OCI-LY1 (cell line): ENCODE measurements at regions not wholly inside any gene's neighbourhood (a gene's known extent, or its start where the extent isn't known, plus 50 kb on each side); places are given as distances from the start of the nearest gene placed in this dataset.

Experiments used
- H2AFZ ChIP-seq: fragments of 200-600 bp; sonication (generic), shearing (Covaris generic); 2 replicates; pipeline ENCODE4 v1.6.0; 2014; ENCODE audit warnings: antibody characterized with exemption, mild to moderate bottlenecking, low read length
- H3F3A ChIP-seq: fragments of 200-600 bp; sonication (generic), shearing (Covaris generic); 2 replicates; pipeline ENCODE4 v1.6.0; 2014; ENCODE audit warnings: mild to moderate bottlenecking, antibody characterized with exemption, low read length, moderate library complexity; ENCODE audit not compliant: insufficient read depth
- H3K27ac ChIP-seq: fragments of 200-600 bp; sonication (generic); 2 replicates; pipeline ENCODE4 v1.5.1; 2014; ENCODE audit warnings: low read length, mixed run types, mild to moderate bottlenecking, low read depth; ENCODE audit not compliant: poor library complexity, severe bottlenecking
- H3K27me3 ChIP-seq: fragments of 200-600 bp; sonication (generic); 2 replicates; pipeline ENCODE4 v1.6.0; 2014; ENCODE audit warnings: antibody characterized with exemption, mild to moderate bottlenecking, low read length, moderate library complexity; ENCODE audit not compliant: insufficient read depth
- H3K36me3 ChIP-seq: fragments of 200-600 bp; sonication (generic); 2 replicates; pipeline ENCODE4 v1.6.1; 2014; ENCODE audit warnings: mild to moderate bottlenecking, antibody characterized with exemption, low read length, moderate library complexity, mixed read lengths; ENCODE audit not compliant: insufficient read depth
- H3K4me1 ChIP-seq: fragments of 200-600 bp; sonication (generic); 2 replicates; pipeline ENCODE4 v1.5.1; 2014; ENCODE audit warnings: mild to moderate bottlenecking, low read length, moderate library complexity; ENCODE audit not compliant: insufficient read depth, severe bottlenecking
- H3K4me2 ChIP-seq: fragments of 200-600 bp; sonication (generic), shearing (Covaris generic); 2 replicates; pipeline ENCODE4 v1.6.1; 2014; ENCODE audit warnings: low read length
- H3K4me3 ChIP-seq: fragments of 200-600 bp; sonication (generic); 2 replicates; pipeline ENCODE4 v1.5.1; 2014; ENCODE audit warnings: low read length, low read depth, mild to moderate bottlenecking, mixed read lengths; ENCODE audit not compliant: poor library complexity, severe bottlenecking
- H3K79me2 ChIP-seq: fragments of 200-600 bp; shearing (Covaris generic); 2 replicates; pipeline ENCODE4 v1.6.1; 2016; ENCODE audit warnings: mixed run types, low read length, mixed read lengths; ENCODE audit not compliant: insufficient read depth
- H3K9ac ChIP-seq: fragments of 200-600 bp; sonication (generic), shearing (Covaris generic); 2 replicates; pipeline ENCODE4 v1.6.1; 2014; ENCODE audit warnings: mild to moderate bottlenecking, low read length, mixed read lengths
- H3K9me2 ChIP-seq: fragments of 200-600 bp; sonication (generic), shearing (Covaris generic); 2 replicates; pipeline ENCODE4 v1.6.1; 2014; ENCODE audit warnings: low read depth, mild to moderate bottlenecking, low read length, mixed read lengths
- H3K9me3 ChIP-seq: fragments of 200-600 bp; shearing (Covaris generic); 2 replicates; pipeline ENCODE4 v1.6.1; 2014; ENCODE audit warnings: low read length, mixed read lengths
- H4K20me1 ChIP-seq: fragments of 200-600 bp; sonication (generic), shearing (Covaris generic); 2 replicates; pipeline ENCODE4 v1.6.0; 2016; ENCODE audit warnings: mild to moderate bottlenecking, low read length; ENCODE audit not compliant: insufficient read depth
- CTCF ChIP-seq: fragments of 200-600 bp; sonication (generic), shearing (Covaris generic); IDR thresholded peaks from 2 replicates; pipeline ENCODE4 v1.5.1; 2017; ENCODE audit warnings: mild to moderate bottlenecking, antibody characterized with exemption, low read length, moderate library complexity, mixed read lengths
- EZH2 ChIP-seq: fragments of 200-600 bp; sonication (generic), shearing (Covaris generic); IDR thresholded peaks from 2 replicates; pipeline ENCODE4 v1.8.0; 2017; ENCODE audit warnings: borderline replicate concordance, mixed run types, mild to moderate bottlenecking, antibody characterized with exemption, low read length, moderate library complexity, mixed read lengths

DNA sequence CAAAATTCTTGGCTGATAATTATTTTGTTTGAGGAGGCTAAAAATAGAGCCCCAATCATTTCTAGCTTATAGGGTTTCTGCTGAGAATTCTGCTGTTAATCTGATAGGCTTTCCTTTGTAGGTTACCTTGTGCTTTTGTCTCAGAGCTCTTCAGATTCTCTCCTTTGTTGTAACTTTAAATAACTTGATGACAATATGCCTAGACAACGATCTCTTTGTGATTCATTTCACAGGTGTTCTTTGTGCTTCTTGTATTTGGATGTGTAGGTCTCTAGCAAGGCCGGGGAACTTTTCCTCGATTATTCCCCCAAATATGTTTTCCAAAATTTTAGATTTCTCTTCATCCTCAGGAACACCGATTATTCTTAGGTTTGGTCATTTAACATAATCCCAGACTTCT is 376.5 kb upstream of the MAN1A1 start:
- no peaks in the 10 kb centered on the region for H3K9me3 ChIP-seq
- no peak overlapping the region for H3K9ac ChIP-seq
- no peak overlapping the region for H3K4me3 ChIP-seq
- no peaks in the 10 kb centered on the region for H3K36me3 ChIP-seq
- no peaks in the 10 kb centered on the region for H3K79me2 ChIP-seq
- H3K27me3 ChIP-seq: no peaks in the 10 kb centered on the region
- TF ChIP-seq CTCF (no peak), EZH2 (no peak)
- no peaks in the 10 kb centered on the region for H3K4me1 ChIP-seq
- H4K20me1 ChIP-seq: no peaks in the 10 kb centered on the region
- H2AFZ ChIP-seq: no peak overlapping the region
- H3K4me2 ChIP-seq: no peak overlapping the region
- no peak overlapping the region for H3K27ac ChIP-seq
- H3K9me2 ChIP-seq: no peaks in the 10 kb centered on the region
- H3F3A ChIP-seq: no peaks in the 10 kb centered on the region

DNA sequence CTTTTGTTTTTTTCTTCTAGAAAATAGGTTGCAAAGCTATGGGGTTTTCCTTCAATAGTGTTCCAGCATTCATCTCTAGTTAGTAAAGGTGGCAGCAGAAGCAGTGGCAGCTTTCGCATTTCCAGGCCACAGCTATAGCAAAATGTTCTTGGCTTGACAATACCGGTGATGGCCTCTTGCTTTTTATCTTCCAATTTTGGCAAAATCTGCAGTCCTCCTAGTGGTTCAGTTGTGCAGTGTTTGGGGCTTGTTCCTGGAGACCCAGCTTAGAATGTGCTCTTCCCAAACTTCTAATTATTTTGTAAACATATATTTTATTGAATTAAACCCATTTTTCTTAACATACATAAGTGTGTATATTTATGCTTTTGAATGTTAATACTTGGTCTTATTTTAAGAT is 370.6 kb upstream of the MAN1A1 start:
- no peak overlapping the region for H3K4me3 ChIP-seq
- H3K36me3 ChIP-seq: no peaks in the 10 kb centered on the region
- no peaks in the 10 kb centered on the region for H3K9me3 ChIP-seq
- H3K27me3 ChIP-seq: no peaks in the 10 kb centered on the region
- no peak overlapping the region for H2AFZ ChIP-seq
- no peak overlapping the region for H3K9ac ChIP-seq
- H3K27ac ChIP-seq: no peak overlapping the region
- no peaks in the 10 kb centered on the region for H3K4me1 ChIP-seq
- no peaks in the 10 kb centered on the region for H3K79me2 ChIP-seq
- no peaks in the 10 kb centered on the region for H4K20me1 ChIP-seq
- no peaks in the 10 kb centered on the region for H3K9me2 ChIP-seq
- TF ChIP-seq EZH2 (no peak), CTCF (no peak)
- H3K4me2 ChIP-seq: no peak overlapping the region
- H3F3A ChIP-seq: no peaks in the 10 kb centered on the region

DNA sequence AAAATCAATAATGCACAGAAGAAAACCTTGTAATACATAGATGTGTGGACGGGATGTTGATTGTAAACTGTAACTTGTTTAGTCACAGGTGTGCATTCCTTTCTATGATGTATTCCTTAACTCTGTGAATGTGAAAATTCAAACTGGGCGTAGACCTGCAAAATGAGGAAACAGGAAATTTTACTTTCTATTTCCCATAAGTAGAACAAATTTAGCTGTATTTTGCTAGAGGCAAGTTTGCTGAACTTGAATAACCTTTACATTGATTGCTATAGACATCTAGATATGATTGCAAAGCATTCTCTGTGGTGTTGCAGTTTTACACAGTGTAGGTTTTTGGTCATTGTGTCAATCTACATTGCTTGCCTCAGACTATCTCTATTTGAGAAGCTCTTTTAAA is 368.4 kb upstream of the MAN1A1 start:
- H3K9ac ChIP-seq: no peak overlapping the region
- no peak overlapping the region for H2AFZ ChIP-seq
- no peaks in the 10 kb centered on the region for H3K9me2 ChIP-seq
- H3F3A ChIP-seq: no peaks in the 10 kb centered on the region
- no peak for TF ChIP-seq EZH2
- no peak for TF ChIP-seq CTCF
- no peak overlapping the region for H3K4me3 ChIP-seq
- H3K27ac ChIP-seq: no peak overlapping the region
- no peak overlapping the region for H3K4me2 ChIP-seq
- H4K20me1 ChIP-seq: no peaks in the 10 kb centered on the region
- no peaks in the 10 kb centered on the region for H3K79me2 ChIP-seq
- no peaks in the 10 kb centered on the region for H3K4me1 ChIP-seq
- no peaks in the 10 kb centered on the region for H3K27me3 ChIP-seq
- no peaks in the 10 kb centered on the region for H3K36me3 ChIP-seq
- no peaks in the 10 kb centered on the region for H3K9me3 ChIP-seq
